ENCODE measurements at regions not wholly inside any gene's neighbourhood (a gene's known extent, or its start where the extent isn't known, plus 50 kb on each side); places are given as distances from the start of the nearest gene placed in this dataset.
A peak's percentile ranks its signal among the peaks of the same experiment; 100 is the strongest.
"Not testable (repeated sequence)": the region's sequence is repeated elsewhere in the genome, so short reads cannot be mapped to it uniquely, and the experiment has no call there.

DNA sequence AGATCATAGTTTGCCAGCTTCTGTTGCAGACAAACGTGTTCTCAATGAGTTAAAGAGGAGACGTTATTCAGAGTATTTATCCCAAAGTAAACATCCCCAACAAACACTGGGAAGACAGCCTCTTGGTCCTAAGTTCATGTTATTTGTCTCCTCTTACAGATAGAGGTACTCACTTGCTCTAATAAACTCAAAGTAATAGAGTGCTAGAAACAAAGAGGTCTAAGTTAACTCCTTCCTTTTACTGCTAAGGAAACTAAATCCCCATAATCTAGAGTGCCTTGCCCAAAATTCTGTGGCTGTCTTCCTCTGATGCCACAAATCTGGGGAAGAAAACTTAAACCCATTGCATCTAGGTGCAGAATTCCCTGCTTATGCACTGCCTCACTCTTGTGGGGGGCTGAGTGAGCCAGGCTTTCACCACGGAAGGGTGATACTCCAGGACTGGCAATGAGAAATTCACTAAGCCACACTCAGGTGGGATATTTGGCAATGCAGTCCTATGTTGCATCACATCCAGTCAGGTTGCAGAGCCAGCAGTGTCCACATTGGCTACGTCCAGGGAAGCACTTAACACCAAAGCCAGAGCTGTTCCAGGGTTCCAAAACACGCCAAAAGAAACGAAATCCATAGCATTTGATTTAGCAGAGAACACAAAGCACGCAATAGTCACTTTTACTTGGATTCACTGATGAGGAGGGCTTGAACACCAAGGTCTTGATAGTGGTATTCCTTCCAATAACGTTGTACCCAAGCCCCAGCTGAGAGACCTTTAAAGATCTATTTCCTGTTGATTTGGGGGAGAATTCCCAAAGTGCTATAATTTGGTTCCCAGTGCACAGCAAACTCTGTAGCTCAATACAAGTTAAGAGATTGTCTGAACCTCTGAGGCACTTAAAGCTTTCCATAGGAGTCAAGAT is 81.0 kb upstream of the FOXQ1 start:
- DNase-seq (ENCODE audit: low read depth): no peak

DNA sequence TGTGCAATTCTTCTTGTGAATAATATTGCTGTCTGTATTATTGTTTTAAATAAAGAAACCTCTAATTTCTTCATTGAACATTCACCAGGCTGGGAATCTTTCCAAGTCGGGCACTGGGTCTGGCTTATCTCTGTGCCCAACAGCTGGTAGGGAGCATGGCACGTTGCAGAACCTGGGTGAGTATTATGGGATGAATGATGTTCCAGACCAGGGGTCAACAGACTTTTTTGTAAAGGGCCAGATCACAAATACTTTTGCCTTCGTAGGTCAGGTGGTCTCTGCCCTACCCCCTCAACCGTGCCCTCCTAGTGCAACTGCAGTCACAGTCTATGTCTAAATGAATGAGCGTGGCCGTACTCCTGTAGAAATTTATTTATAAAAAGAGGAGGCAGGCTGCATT is 81.6 kb upstream of the FOXQ1 start:
- no peak for DNase-seq (ENCODE audit: low read depth)

DNA sequence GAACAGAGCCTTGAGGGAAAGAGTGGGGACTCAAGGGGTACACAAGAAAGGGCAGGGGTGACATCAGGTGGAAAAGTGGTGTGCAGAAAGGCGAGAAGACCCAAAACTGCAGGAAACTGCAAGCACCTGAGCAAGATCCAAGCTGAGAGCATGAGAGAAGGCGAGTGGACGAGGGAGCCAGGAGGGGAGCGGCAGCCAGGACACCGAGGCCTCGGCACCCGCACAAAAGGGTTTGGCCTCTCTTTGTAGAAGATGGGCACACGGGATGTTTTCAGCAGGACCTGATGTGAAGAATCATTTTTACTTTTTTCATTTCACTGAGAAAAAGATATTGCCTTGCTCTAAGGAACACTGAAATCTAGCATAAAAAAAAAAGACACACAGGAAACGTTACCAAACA is 82.1 kb upstream of the FOXQ1 start:
- no peak for DNase-seq (ENCODE audit: low read depth)

DNA sequence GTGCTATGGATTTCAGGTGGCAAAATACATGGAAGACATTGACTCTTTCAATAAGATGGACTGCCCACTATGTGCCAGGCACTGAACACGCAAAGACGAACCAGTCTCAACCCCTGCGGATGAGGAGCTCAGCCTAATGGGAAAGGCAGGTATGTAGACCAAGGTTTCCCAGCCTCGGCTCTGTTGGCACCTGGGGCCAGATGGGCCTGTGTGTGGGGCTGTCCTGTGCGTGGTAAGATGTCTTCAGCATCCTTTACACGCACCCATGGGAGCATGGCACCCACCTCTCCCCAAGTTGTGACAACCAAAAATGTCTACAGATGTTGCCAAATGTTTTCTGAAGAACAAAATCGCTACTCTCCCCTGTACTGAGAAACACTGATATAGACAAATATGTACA is 82.6 kb upstream of the FOXQ1 start:
- DNase-seq (ENCODE audit: low read depth): no peak

DNA sequence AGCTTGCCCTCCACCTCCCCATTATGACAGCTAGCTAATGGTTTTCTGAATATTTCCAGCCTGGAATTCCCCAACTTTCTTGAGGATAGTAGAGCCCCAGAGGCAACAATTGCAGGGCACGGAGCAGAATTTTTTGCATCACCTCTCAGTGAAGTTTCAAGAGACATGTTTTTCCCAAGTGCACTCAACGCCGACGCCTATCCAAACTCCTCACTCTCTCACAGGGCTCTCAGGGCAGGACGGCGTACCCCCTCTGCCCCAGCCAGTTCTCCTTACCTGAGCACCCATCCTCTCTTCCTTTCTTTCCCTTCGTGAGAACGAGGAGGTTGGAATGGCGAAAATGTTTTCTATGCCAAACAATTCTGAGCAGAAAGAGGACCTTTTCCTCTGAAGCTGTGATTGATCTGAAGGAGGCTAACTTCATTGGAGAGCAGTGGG is 83.1 kb upstream of the FOXQ1 start:
- no peak for DNase-seq (ENCODE audit: low read depth)

DNA sequence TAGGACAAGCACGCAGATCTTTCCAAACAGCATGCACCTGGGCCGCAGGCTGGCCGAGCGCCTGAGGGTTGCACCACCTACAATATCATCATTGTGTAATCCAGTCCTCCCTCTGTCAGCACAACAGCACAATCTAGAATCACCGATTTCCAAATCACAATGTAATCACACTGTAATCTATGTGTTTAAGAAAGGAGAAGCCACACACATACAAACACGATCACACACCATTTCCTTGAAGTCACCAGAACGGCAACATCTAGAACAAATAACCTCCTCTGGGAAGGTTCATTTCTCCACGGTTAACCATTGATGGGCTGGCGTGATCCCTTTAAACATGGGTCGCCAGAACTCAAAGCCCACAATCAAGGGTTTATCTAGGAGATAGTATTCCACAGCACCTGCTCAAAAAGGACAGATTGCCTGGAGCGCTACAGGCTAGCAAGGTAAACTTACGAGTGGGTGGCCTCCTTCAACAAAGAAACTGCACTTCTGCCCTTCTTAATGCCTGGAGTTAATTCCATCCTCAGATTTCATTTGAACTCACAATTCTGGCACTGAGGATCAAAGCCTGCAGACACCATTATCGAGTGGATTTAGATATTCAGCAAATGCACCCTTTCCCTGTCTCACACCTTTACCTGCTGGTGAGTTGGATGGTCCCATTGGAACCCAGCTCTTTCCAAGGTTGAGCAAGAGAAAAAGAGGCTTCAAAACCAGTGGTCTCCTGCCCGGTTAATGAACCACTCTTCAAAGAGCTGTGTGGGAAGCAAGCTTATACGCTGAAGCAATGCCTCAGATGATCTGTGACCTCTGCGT is 83.8 kb upstream of the FOXQ1 start:
- no peak for DNase-seq (ENCODE audit: low read depth)

DNA sequence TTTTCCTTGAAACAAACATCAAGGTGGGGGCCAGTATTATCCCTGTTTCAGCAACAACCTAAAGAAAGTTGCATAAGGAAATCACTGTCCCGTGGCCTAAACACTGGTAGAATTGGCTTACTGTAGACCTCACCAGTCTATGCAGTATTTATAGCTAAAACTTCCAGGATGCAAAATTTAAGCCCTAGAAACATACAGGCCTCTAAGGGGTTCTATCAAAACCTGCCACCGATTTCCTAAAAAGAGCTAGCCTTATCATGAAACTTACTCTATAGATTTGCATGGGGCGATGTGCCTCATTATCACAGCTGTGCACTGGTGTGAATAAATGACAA is 84.3 kb upstream of the FOXQ1 start:
- DNase-seq (ENCODE audit: low read depth): no peak

DNA sequence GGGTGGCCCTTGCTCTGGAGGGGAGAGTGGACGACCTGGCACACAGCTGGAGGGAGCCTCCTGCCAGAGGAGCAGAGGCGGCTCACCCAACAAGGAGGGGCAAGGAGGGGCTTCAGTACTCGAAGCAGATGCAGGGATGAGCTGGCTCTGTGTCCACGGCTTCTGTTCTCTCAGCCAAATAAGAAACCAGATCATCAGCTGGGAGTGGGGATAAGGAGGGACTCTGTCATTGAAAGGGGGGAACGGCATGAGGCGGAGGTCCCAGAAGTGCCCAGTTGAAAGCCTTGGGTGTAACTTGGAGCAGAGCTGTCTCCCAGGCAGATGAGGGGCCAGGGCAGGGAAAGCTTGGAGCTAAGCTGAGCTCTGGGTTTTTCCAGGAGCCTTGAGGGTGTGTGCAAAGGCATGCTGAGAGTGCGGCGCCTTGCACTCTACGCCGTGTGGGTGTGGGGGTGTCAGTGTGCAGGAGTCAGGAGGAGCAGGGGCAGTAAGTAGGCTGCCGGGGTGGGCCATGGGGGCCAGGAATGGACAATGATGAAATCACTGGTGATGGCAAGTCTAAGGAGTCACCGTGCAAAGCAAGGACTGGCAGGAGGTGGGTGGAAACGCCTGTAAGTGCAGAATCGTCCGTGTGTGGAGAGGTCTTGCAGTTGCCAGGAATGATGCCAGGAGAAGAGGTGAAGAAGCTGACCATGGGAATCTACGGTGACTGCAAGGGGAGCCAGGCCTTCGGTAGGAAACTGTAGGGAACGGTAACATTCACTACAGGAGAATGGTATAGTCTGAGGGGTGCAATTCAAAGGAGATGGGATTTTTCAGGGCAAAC is 85.4 kb upstream of the FOXQ1 start:
- DNase-seq (ENCODE audit: low read depth): no peak

DNA sequence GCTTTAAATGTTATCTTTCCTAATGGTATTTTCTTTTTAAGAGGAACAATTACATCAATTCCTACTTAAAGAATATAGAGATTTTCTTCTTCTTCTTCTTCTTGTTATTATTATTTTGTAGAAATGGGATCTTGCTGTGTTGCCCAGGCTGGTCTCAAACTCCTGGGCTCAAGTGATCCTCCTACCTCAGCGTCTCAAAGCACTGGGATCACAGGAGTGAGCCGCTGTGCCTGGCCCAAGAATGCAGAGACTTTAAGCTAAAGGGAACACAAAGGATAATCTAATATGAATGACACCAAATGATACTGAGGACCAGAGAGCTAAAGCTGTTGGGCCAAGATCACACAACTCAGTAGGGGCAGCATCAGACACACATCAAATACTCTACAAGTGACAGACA is 87.4 kb upstream of the FOXQ1 start:
- DNase-seq (ENCODE audit: low read depth): no peak

DNA sequence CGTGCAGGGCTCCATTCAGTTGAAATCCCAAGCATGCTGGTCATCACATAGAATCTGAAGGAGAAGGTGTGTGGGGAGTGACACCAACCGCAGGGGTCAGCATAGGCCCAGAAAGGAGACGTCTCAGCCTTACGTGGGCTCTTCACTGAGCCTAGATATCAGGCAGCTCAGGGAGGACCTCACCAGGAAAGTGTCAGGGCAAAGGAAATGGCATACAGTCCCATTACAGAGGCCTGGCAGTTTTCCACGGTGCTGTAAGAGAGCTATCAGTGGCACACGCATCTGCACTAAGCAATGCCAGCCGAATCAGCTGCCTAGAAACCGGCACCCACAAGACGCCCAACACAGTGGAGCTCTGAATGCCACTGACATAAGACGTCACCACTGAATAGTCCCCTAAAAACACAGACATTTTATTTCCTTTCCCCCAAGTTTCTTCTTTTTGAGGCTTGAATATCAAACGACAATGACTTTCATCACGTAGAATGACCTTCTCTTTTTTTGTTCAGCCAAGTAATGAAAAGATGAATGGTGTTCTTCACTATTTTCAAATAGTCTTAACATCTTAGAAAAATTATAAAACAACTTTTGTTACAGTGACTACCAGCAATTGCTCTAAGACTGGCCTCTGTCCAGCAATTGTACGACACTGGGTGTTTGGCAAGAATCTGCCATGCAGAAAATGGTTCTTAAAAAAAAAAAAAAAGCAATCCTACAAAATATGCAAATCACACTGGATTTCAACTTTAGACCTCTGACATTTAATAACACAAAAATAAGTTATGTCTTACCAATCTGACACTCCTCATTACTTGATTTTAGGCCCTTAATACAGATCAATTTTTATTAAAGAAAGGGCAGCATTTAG is 88.9 kb upstream of the FOXQ1 start:
- no peak for DNase-seq (ENCODE audit: low read depth)

DNA sequence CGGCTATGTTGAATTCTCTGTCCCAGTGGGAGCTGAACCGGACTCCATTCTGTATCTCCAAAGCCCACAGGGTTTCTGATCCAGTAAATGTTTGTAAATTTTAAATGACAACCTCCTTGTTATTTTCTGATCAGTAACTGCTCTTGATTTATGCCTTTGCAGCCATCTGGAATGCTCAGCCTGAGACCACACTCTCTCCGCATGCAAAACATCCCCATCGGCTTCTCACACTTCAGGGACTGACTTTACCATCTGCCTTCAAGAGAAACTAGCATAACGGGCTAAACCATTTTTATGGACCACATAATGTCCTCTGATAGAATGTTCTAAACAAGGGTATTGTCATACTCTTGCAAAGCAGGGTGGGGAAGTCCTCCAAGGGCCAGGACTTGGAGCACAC is 94.5 kb upstream of the FOXQ1 start:
- no peak for DNase-seq (ENCODE audit: low read depth)

DNA sequence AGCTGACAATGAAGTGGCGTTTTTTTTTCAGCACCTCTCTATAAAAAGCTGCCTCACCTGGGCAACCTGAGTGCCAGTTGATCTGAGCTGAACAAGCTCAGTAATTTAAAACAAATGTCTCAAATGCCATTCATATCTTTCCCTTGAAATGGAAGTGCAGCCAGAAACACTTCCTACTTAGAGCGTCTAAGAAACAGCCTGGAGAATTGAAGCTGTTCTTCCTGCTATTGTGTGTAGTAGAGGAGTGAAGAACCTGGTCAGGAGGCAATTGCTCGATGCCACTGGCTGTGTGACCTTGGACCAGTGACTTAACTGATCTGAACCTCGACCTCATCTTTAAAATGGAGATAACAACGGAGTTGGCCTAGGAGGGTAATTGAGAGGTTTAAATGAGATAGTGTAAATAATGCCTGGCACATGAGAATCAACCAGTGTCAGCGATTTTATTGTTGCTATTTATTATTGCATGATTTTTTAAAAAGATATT is 95.4 kb upstream of the FOXQ1 start:
- no peak for DNase-seq (ENCODE audit: low read depth)

DNA sequence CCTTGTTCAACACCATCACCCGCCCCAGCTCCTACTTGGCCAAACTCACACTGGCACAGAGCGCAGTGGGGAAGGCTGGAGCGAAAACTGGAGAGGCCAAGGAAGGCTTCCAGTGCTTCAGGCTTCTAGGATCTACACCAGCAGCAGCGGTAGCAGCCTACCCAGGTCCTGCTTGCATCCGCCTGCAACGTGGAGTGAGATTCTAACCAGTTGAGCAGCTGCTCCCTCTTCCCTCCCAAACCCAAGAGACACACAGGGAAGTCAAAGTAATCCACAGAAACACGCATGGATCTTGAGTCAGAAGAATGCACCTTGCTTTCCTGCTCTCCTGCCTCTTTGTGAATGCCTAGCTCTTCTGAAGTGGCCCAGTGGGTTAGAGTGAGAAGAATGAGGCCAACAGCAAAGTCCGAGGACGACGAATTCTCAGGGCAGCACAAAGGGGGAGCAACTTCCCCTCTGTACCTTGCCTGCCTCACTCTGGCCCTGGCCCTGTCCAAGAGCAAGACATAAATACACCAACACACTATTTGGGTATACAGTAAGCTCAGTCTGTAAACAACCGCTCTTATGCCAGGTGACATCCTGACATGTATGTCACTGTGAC is 95.9 kb upstream of the FOXQ1 start:
- DNase-seq (ENCODE audit: low read depth): no peak

DNA sequence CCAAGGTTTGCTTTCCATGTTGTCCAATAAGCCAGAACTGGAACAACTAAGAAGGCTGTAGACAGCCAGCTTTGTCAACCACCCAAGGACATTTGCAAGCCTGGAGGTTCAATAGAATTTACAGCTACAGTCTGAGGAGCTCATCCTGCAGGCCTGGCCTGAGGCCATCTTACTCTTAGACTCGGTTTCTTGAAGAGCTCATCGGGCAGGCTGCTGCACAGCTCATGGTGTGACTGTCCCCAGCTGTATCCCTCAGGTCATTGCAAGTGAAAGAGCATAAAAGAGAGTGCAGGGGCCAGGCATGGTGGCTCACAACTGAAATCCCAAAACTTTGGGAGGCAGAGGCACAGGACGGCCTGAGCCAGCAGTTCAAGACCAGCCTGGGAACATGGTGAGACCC is 96.9 kb upstream of the FOXQ1 start:
- DNase-seq (ENCODE audit: low read depth): no peak

DNA sequence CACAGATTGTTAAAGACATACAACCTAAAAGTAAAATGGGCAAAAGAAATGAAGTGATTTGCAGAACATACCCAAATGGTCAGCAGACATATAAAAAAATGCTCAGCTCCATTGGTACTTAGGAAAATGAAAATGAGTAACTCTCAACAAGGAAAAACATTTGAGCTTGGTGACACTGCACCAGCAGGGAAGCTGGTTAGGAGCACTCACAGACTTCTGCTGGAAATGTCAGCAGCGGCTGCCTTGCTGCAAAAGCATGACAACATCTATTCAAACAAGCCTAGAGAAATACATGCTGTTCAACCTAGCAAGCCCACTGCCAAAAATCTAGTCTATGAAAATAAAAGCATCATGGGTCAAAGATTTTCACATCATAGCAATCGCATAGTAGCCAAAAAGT is 99.0 kb upstream of the FOXQ1 start:
- DNase-seq (ENCODE audit: low read depth): no peak

DNA sequence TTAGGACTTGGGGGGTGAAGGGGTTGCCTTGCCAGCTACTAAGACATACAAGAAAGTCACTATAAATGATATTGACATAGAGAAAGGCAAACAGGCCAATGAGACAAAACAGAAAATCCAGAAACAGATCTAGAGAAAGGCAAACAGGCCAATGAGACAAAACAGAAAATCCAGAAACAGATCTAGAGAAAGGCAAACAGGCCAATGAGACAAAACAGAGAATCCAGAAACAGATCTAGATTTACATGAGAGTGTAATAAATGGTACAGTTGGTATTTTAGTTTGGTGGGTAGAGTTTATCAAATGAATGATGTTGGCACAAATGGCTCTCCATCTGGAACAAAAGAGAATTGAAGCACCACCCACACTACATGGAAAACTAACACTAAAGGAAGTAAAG is 99.8 kb upstream of the FOXQ1 start:
- DNase-seq (ENCODE audit: low read depth): not testable (repeated sequence)

DNA sequence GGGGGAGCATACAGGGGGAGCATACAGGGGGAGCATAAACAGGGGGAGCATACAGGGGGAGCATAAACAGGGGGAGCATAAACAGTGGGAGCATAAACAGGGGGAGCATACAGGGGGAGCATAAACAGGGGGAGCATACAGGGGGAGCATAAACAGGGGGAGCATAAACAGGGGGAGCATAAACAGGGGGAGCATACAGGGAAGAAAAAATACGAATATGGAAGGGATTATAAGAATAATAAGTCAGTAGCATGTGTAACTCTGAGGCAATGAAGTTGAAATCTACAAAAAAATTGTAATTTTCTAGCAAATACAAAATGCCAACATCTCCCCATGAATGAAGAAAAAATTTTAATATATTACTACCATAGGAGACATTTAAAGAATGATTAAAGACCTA is 101.3 kb upstream of the FOXQ1 start:
- DNase-seq (ENCODE audit: low read depth): not testable (repeated sequence)

DNA sequence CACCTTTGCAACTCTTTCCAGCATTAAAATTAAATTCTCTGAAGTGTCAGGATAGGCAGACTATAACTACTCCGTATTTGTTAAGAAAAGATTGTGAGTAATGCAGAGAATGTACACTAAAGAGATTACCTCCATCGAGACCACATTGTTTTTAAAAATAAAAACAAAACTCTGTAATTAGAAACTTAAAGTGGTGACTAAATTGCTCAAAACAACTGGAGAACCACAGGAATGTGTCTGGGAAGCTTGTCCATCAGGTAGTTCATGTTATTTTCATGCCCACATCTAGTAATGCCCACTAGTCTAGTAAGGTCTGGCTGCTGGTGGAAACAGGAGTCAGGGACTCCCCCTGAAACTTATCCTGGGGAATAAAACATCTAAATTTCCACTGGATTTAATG is 103.0 kb upstream of the FOXQ1 start:
- DNase-seq (ENCODE audit: low read depth): peak; percentile 33

DNA sequence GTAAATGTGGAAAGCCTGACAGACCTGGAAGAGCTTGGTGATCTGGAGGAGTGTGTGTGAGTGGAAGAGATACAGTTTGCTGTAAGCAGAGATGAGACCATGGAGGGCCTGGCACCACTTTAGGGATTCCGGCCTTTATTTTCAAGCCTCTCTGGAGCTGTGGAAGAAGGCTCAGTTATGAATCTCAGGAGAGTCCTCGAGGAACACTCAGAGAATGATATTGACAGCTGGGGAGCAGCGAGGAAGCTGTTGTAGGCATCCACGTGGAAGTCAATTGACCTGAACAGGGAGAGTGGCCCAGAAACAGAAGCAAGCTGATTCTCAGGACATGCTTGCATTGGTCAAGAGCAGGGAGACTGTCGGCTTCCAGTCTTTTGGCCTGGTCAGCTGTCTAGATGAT is 108.4 kb upstream of the FOXQ1 start:
- no peak for DNase-seq (ENCODE audit: low read depth)

DNA sequence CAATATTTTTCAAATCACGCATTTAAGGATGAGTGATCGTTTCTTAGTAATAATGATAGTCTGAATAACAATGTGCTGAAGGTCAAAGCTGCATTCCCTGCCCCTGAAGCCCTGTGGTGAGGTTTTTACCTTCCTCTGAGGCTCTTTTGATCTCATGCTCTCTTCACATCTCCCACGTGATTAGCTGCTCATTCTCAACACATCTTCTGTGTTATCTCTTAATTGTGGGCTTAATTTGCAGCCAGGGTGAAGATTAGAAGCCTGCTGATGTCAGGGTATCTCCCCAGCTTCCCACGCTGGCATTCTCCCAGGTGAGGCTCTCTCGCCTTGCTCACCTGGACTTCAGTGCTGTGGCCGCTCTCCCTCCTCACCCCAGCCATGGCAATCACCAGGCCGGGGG is 109.7 kb upstream of the FOXQ1 start:
- DNase-seq (ENCODE audit: low read depth): no peak
